H1 (cell line): ENCODE measurements at regions not wholly inside any gene's neighbourhood (a gene's known extent, or its start where the extent isn't known, plus 50 kb on each side); places are given as distances from the start of the nearest gene placed in this dataset.

Source experiments
- CTCF ChIA-PET: fragments of 300-600 bp; sonication (Branson Sonifier 250); formaldehyde crosslinking; loops from one replicate; lab custom pipeline; 2021; ENCODE audit not compliant: partially characterized antibody; lab: Charles Lee
- POLR2A ChIA-PET: fragments of 300-600 bp; sonication (Branson Sonifier 250); formaldehyde crosslinking; loops from one replicate; lab custom pipeline; 2021; ENCODE audit warnings: inconsistent platforms; ENCODE audit not compliant: partially characterized antibody; lab: Charles Lee
- DNase-seq, 2 experiments: peaks; one replicate each; pipeline versions ENCODE4 v3.0.0 to v3.0.0-alpha.2; 2010 to 2022; ENCODE audit warnings: low spot score in 2 of 2, low read depth in 1 of 2, mixed read lengths in 1 of 2
- FAIRE-seq: peaks from 2 replicates; lab custom pipeline; 2011; peaks lifted over from hg19 to GRCh38; lab: Jason Lieb, UNC
- H2AFZ ChIP-seq: 2 replicates; pipeline ENCODE4 v1.8.1; 2012; ENCODE audit warnings: low read length, inconsistent platforms
- H2AK5ac ChIP-seq: 2 replicates; pipeline ENCODE4 v1.6.1; 2013; ENCODE audit warnings: low read depth, low read length
- H2BK120ac ChIP-seq: replicated peaks from 2 replicates; pipeline ENCODE3; 2013; ENCODE audit warnings: low read depth, low read length, inconsistent platforms
- H2BK12ac ChIP-seq: 2 replicates; pipeline ENCODE4 v1.6.1; 2013; ENCODE audit warnings: low read depth, low read length
- H2BK15ac ChIP-seq: 2 replicates; pipeline ENCODE4 v1.6.1; 2013; ENCODE audit warnings: low read length
- H2BK20ac ChIP-seq: 2 replicates; pipeline ENCODE4 v1.6.1; 2013; ENCODE audit warnings: low read length
- H2BK5ac ChIP-seq: 2 replicates; pipeline ENCODE4 v1.6.1; 2013; ENCODE audit warnings: low read depth, low read length
- H3K14ac ChIP-seq: 2 replicates; pipeline ENCODE4 v1.6.1; 2013; ENCODE audit warnings: inconsistent platforms; ENCODE audit not compliant: insufficient read length
- H3K18ac ChIP-seq: 2 replicates; pipeline ENCODE4 v1.6.1; 2013; ENCODE audit warnings: low read length; ENCODE audit errors: extremely low read depth
- H3K23ac ChIP-seq: 2 replicates; pipeline ENCODE4 v1.6.1; 2013; ENCODE audit warnings: inconsistent platforms; ENCODE audit not compliant: insufficient read length
- H3K23me2 ChIP-seq: 2 replicates; pipeline ENCODE4 v1.6.1; 2013; ENCODE audit warnings: low read depth, low read length
- H3K27ac ChIP-seq: 2 replicates; pipeline ENCODE4 v1.6.1; 2011; ENCODE audit warnings: low read depth, low read length, inconsistent platforms
- H3K27me3 ChIP-seq, 4 experiments: replicated peaks in 1 of 4; 1 replicate in 1 of 4; 2 replicates in 3 of 4; pipeline versions ENCODE4 v1.6.1 to v1.8.1; 2011 to 2013; ENCODE audit warnings: low read length in 3 of 4, mild to moderate bottlenecking in 3 of 4, inconsistent platforms in 2 of 4, mixed read lengths in 2 of 4, moderate library complexity in 1 of 4; ENCODE audit not compliant: control insufficient read depth in 3 of 4, insufficient read depth in 3 of 4; ENCODE audit errors: extremely low read depth in 1 of 4
- H3K36me3 ChIP-seq, 4 experiments: 2 replicates each; pipeline versions ENCODE4 v1.6.1 to v1.8.1; 2011 to 2013; ENCODE audit warnings: mild to moderate bottlenecking in 4 of 4, low read length in 3 of 4, moderate library complexity in 2 of 4, control low read depth in 1 of 4, inconsistent platforms in 1 of 4; ENCODE audit not compliant: insufficient read depth in 4 of 4, control insufficient read depth in 2 of 4
- H3K4ac ChIP-seq: replicated peaks from 2 replicates; pipeline ENCODE3; 2013; ENCODE audit warnings: low read length, low read depth, mixed read lengths, inconsistent platforms; ENCODE audit not compliant: insufficient read length
- H3K4me1 ChIP-seq, 4 experiments: replicated peaks in 1 of 4; 1 replicate in 1 of 4; 2 replicates in 3 of 4; pipeline versions ENCODE4 v1.6.1 to v1.8.1; 2011 to 2013; ENCODE audit warnings: low read length in 3 of 4, inconsistent platforms in 2 of 4, mixed read lengths in 1 of 4; ENCODE audit not compliant: insufficient read depth in 4 of 4, control insufficient read depth in 3 of 4
- H3K4me2 ChIP-seq, 2 experiments: 2 replicates each; pipeline versions ENCODE4 v1.6.1 to v1.8.1; 2011 to 2013; ENCODE audit warnings: low read depth in 2 of 2, low read length in 2 of 2, control low read depth in 1 of 2, inconsistent platforms in 1 of 2, mild to moderate bottlenecking in 1 of 2; ENCODE audit not compliant: insufficient read depth in 1 of 2
- H3K4me3 ChIP-seq, 4 experiments: fragments of 200-600, 300-600 bp in 1 of 4; sonication (generic), shearing (Covaris generic), sonication (Bioruptor Twin) in 1 of 4; 2 replicates each; pipeline versions ENCODE4 v1.5.1 to v1.8.1; 2011 to 2016; ENCODE audit warnings: low read length in 4 of 4, low read depth in 3 of 4, control low read depth in 2 of 4, inconsistent platforms in 2 of 4, mild to moderate bottlenecking in 2 of 4, mixed read lengths in 1 of 4, moderate library complexity in 1 of 4; ENCODE audit not compliant: insufficient read depth in 2 of 4; ENCODE audit errors: extremely low read depth in 1 of 4
- H3K56ac ChIP-seq: replicated peaks from 2 replicates; pipeline ENCODE3; 2013; ENCODE audit warnings: low read depth, mild to moderate bottlenecking, mixed read lengths, low read length, inconsistent platforms; ENCODE audit not compliant: insufficient read length
- H3K79me1 ChIP-seq: 2 replicates; pipeline ENCODE4 v1.6.1; 2013; ENCODE audit warnings: low read depth, low read length, control low read depth
- H3K79me2 ChIP-seq, 2 experiments: 2 replicates each; pipeline versions ENCODE4 v1.6.1 to v1.8.1; 2012 to 2013; ENCODE audit warnings: low read length in 2 of 2, mild to moderate bottlenecking in 2 of 2, inconsistent platforms in 1 of 2; ENCODE audit not compliant: insufficient read depth in 2 of 2, control insufficient read depth in 1 of 2
- H3K9ac ChIP-seq, 4 experiments: replicated peaks in 1 of 4; 1 replicate in 1 of 4; 2 replicates in 3 of 4; pipeline versions ENCODE4 v1.6.1 to v1.8.1; 2011 to 2013; ENCODE audit warnings: low read depth in 3 of 4, low read length in 3 of 4, control low read depth in 2 of 4, mild to moderate bottlenecking in 2 of 4, moderate library complexity in 2 of 4, inconsistent platforms in 1 of 4; ENCODE audit errors: extremely low read depth in 1 of 4
- H3K9me3 ChIP-seq, 2 experiments: 2 replicates each; pipeline versions ENCODE4 v1.6.1 to v1.8.1; 2012 to 2013; ENCODE audit warnings: mild to moderate bottlenecking in 2 of 2, moderate library complexity in 2 of 2, control low read depth in 1 of 2, inconsistent platforms in 1 of 2, low read depth in 1 of 2, low read length in 1 of 2, mixed read lengths in 1 of 2; ENCODE audit not compliant: insufficient read depth in 2 of 2
- H4K20me1 ChIP-seq, 2 experiments: replicated peaks in 1 of 2; 2 replicates each; pipeline versions ENCODE3 to v1.8.1; 2011 to 2013; ENCODE audit warnings: inconsistent platforms in 2 of 2, low read length in 2 of 2, mild to moderate bottlenecking in 1 of 2; ENCODE audit not compliant: insufficient read depth in 2 of 2, control insufficient read depth in 1 of 2
- H4K5ac ChIP-seq: 2 replicates; pipeline ENCODE4 v1.6.1; 2013; ENCODE audit warnings: low read length, low read depth, mixed read lengths, inconsistent platforms; ENCODE audit not compliant: insufficient read length
- H4K8ac ChIP-seq: 2 replicates; pipeline ENCODE4 v1.8.0; 2013; ENCODE audit warnings: mild to moderate bottlenecking, moderate library complexity, low read length, inconsistent platforms; ENCODE audit not compliant: insufficient read depth; ENCODE audit errors: extremely low read depth
- H4K91ac ChIP-seq: replicated peaks from 2 replicates; pipeline ENCODE3; 2013; ENCODE audit warnings: low read length, mixed read lengths, inconsistent platforms; ENCODE audit not compliant: insufficient read length
- HDAC6 ChIP-seq: IDR thresholded peaks from one replicate; pipeline ENCODE4 v1.7.1; 2012; ENCODE audit warnings: low read depth, mild to moderate bottlenecking, inconsistent platforms, low read length, moderate library complexity
- WGBS, 2 experiments: shearing (Covaris generic) in 1 of 2; methylation state at CpG; one replicate each; pipeline versions ENCODE4 v1.1.6 to v1.1.7; 2013 to 2015; ENCODE audit warnings: low lambda C conversion rate in 2 of 2, mixed read lengths in 2 of 2, inconsistent platforms in 1 of 2, low coverage in 1 of 2, missing lambda C conversion rate in 1 of 2; ENCODE audit not compliant: insufficient replicate concordance in 2 of 2, insufficient coverage in 1 of 2, insufficient read length in 1 of 2; ENCODE audit errors: extremely low coverage in 1 of 2, missing lambda C conversion rate in 1 of 2; 5-methylcytosine and 5-hydroxymethylcytosine counted together

- DNase-seq (no peak), FAIRE-seq (no peak)
- no peak overlapping the region for H4K5ac ChIP-seq
- no peak overlapping the region for H3K23ac ChIP-seq
- no peak overlapping the region for H3K9ac ChIP-seq
- no peak overlapping the region for H3K4ac ChIP-seq
- no peak overlapping the region for H2BK15ac ChIP-seq
- peak overlapping the region; percentile 84; the same call in 1 of the 2 replicates for H2AFZ ChIP-seq
- peaks cover 2% of the 10 kb centered on the region for H3K23me2 ChIP-seq
- no peak overlapping the region for H2BK5ac ChIP-seq
- ChIA-PET POLR2A (interaction anchor here (0.7 to 1.9 kb wide), 5 partner anchors 21 to 223 kb away, joined by 3 to 8 read pairs (median 3); partner anchors contain the start of genes ACOT2 and PTGR2), CTCF (interaction anchor here (0.6 to 1.9 kb wide), 9 partner anchors 14 to 99 kb away, joined by 3 to 6 read pairs (median 3); no protein-coding TSS in a partner anchor)
- H3K4me3 ChIP-seq: no peak overlapping the region
- no peak overlapping the region for H2AK5ac ChIP-seq
- no peaks in the 10 kb centered on the region for H3K36me3 ChIP-seq
- no peak overlapping the region for H3K4me2 ChIP-seq
- H3K4me1 ChIP-seq: peaks cover 0 to 8% (median 3%) of the 10 kb centered on the region in 4 experiments; a peak in 4 of 7 replicates
- no peak overlapping the region for H2BK120ac ChIP-seq
- no peak for TF ChIP-seq HDAC6
- no peaks in the 10 kb centered on the region for H3K9me3 ChIP-seq
- no peak overlapping the region for H3K14ac ChIP-seq
- no peak overlapping the region for H3K18ac ChIP-seq
- H2BK20ac ChIP-seq: no peak overlapping the region
- no peak overlapping the region for H3K27ac ChIP-seq
- H4K20me1 ChIP-seq: no peaks in the 10 kb centered on the region
- no peak overlapping the region for H4K91ac ChIP-seq
- no peaks in the 10 kb centered on the region for H3K79me2 ChIP-seq
- no peak overlapping the region for H4K8ac ChIP-seq
- H2BK12ac ChIP-seq: no peak overlapping the region
- no peaks in the 10 kb centered on the region for H3K79me1 ChIP-seq
- no peak overlapping the region for H3K56ac ChIP-seq
- H3K27me3 ChIP-seq: peaks cover 3 to 25% (median 15%) of the 10 kb centered on the region in 4 experiments; a peak in 6 of 7 replicates
- 66% methylated on average over 4 of the region's 4 CpGs; no CpG with 5 or more reads in 1 of the 2 experiments for WGBS, 2 experiments
Measured at GRCh38 chr14:73792481-73792880, 59.1 kb upstream of the PTGR2 start.
